ENCODE measurements at regions not wholly inside any gene's neighbourhood (a gene's known extent, or its start where the extent isn't known, plus 50 kb on each side); places are given as distances from the start of the nearest gene placed in this dataset.

DNA sequence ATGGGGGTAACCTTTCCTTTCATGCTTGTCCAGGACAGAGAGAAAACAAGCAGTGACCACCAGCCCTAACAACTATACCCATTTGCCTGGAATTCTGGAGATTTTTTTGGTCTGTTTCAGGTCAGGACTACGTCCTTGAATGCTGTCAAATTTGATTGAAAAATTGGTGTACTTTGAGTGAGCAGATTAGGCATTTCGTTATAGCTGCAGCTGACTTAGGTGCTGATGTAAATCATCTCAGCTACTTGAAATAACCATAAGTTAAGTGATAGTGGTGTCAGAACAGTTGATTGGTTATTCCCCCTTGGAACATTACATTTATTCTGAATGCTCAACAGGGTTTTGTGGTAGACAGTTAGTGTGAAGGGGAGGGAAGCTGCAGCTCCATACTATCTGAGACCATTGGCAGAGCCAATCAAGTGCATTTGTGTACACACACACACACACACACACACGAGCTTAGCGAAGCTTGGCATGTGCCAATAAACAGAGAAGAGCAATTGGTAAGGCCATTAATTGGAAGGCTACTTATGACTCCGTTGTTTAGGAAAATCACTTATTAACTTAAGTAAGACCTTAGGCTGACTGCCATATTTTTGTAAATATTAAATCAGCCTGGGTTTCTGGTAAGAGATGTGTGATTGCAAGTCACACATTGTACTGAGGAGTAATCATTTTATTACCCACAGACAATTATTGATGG, 447.8 kb downstream of the MFSD1 start:
- 78 to 92% methylated on average over 1 to 5 of the region's 5 CpGs for WGBS, 2 experiments (ENCODE audit: insufficient coverage in 1 of 2, insufficient read length in 1 of 2)
- Histone ChIP-seq H3K27me3 (ENCODE audit: control insufficient read depth, insufficient read depth, low read length, poor library complexity, severe bottlenecking) (peaks cover 47% of the 10 kb centered on the region), H3K27ac (ENCODE audit: low read depth, low read length) (no peak overlapping the region), H3K9ac (ENCODE audit: extremely low read depth, low read length, poor library complexity, severe bottlenecking) (no peak overlapping the region), H3K4me3 (ENCODE audit: low read length) (no peak overlapping the region), H3K4me1 (ENCODE audit: control insufficient read depth, insufficient read depth, low read length) (no peaks in the 10 kb centered on the region), H3K9me3 (ENCODE audit: control insufficient read depth, low read length) (no peaks in the 10 kb centered on the region), H3K36me3 (ENCODE audit: control insufficient read depth, insufficient read depth, low read length) (no peaks in the 10 kb centered on the region)
- no peak overlapping the region for H3K4me3 Mint-ChIP-seq
- H3K27me3 Mint-ChIP-seq (ENCODE audit: insufficient read depth) = peaks cover 37% of the 10 kb centered on the region
- no peaks in the 10 kb centered on the region for H3K9me3 Mint-ChIP-seq
- H3K4me1 Mint-ChIP-seq = peaks cover 4% of the 10 kb centered on the region
- no peak for DNase-seq
- TF ChIP-seq, protein P1, sequence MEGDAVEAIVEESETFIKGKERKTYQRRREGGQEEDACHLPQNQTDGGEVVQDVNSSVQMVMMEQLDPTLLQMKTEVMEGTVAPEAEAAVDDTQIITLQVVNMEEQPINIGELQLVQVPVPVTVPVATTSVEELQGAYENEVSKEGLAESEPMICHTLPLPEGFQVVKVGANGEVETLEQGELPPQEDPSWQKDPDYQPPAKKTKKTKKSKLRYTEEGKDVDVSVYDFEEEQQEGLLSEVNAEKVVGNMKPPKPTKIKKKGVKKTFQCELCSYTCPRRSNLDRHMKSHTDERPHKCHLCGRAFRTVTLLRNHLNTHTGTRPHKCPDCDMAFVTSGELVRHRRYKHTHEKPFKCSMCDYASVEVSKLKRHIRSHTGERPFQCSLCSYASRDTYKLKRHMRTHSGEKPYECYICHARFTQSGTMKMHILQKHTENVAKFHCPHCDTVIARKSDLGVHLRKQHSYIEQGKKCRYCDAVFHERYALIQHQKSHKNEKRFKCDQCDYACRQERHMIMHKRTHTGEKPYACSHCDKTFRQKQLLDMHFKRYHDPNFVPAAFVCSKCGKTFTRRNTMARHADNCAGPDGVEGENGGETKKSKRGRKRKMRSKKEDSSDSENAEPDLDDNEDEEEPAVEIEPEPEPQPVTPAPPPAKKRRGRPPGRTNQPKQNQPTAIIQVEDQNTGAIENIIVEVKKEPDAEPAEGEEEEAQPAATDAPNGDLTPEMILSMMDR (conservative IDR thresholded peaks at IDR 0.05) = no peak
- H3K27ac Mint-ChIP-seq = no peak overlapping the region
- H3K36me3 Mint-ChIP-seq (ENCODE audit: low read depth) = no peaks in the 10 kb centered on the region

DNA sequence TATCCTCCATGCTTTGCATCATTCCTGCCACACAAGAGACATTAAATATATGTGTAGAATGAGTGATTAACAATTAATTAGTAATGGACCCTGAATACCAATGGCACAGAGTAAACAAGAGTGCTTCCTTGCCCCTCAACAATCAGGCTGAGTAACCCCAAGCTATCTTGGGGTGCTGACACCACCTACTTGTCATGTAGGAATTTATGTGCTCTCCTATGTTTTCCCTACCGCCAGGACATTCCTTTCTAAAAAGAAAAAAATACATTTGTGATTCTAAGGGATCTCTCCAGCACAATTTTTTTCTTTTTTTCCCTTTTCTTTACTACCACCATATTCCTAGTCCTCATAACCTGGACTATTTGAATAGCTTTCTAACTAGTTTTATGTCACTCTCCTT, 449.1 kb downstream of the MFSD1 start:
- no peaks in the 10 kb centered on the region for H3K9me3 Mint-ChIP-seq
- H3K27me3 ChIP-seq (ENCODE audit: control insufficient read depth, insufficient read depth, low read length, poor library complexity, severe bottlenecking) = peaks cover 56% of the 10 kb centered on the region
- TF ChIP-seq, protein P1 (conservative IDR thresholded peaks at IDR 0.05) = no peak
- no peak for DNase-seq
- H3K27ac Mint-ChIP-seq = no peak overlapping the region
- H3K4me3 Mint-ChIP-seq = no peak overlapping the region
- no peaks in the 10 kb centered on the region for H3K36me3 Mint-ChIP-seq (ENCODE audit: low read depth)
- H3K36me3 ChIP-seq (ENCODE audit: control insufficient read depth, insufficient read depth, low read length) = no peaks in the 10 kb centered on the region
- H3K27ac ChIP-seq (ENCODE audit: low read depth, low read length) = no peak overlapping the region
- H3K4me1 Mint-ChIP-seq = peaks cover 4% of the 10 kb centered on the region
- no peaks in the 10 kb centered on the region for H3K9me3 ChIP-seq (ENCODE audit: control insufficient read depth, low read length)
- WGBS, 2 experiments (ENCODE audit: insufficient coverage in 1 of 2, insufficient read length in 1 of 2) = 94 to 100% methylated on average over 1 of the region's 1 CpG
- H3K4me1 ChIP-seq (ENCODE audit: control insufficient read depth, insufficient read depth, low read length) = no peaks in the 10 kb centered on the region
- no peak overlapping the region for H3K4me3 ChIP-seq (ENCODE audit: low read length)
- peaks cover 48% of the 10 kb centered on the region for H3K27me3 Mint-ChIP-seq (ENCODE audit: insufficient read depth)
- H3K9ac ChIP-seq (ENCODE audit: extremely low read depth, low read length, poor library complexity, severe bottlenecking) = no peak overlapping the region

DNA sequence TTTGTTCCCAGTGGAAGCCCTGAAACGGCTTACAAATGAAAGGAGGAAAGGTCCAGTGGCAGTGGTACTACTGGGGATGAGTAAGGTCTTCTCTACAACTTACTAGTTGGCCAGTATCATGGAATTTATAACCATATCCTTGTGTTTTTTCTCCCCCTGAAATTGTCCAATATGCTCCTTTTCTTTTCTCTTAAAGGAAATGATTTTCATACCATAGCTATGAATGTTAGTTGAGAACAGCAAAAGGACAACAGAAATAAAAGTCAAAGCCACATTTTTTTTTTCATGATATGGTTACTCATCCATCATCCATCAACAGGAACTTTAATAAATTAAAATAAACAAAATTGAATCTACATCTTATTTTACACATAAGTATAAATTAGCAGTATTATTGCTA, 450.4 kb downstream of the MFSD1 start:
- Mint-ChIP-seq H3K27me3 (ENCODE audit: insufficient read depth) (peaks cover 45% of the 10 kb centered on the region), H3K4me1 (peaks cover 4% of the 10 kb centered on the region), H3K4me3 (no peak overlapping the region), H3K27ac (no peak overlapping the region), H3K36me3 (ENCODE audit: low read depth) (no peaks in the 10 kb centered on the region), H3K9me3 (no peaks in the 10 kb centered on the region)
- Histone ChIP-seq H3K27ac (ENCODE audit: low read depth, low read length) (no peak overlapping the region), H3K4me1 (ENCODE audit: control insufficient read depth, insufficient read depth, low read length) (no peaks in the 10 kb centered on the region), H3K27me3 (ENCODE audit: control insufficient read depth, insufficient read depth, low read length, poor library complexity, severe bottlenecking) (peaks cover 54% of the 10 kb centered on the region), H3K9ac (ENCODE audit: extremely low read depth, low read length, poor library complexity, severe bottlenecking) (no peak overlapping the region), H3K36me3 (ENCODE audit: control insufficient read depth, insufficient read depth, low read length) (no peaks in the 10 kb centered on the region), H3K9me3 (ENCODE audit: control insufficient read depth, low read length) (no peaks in the 10 kb centered on the region), H3K4me3 (ENCODE audit: low read length) (no peak overlapping the region)
- 77% methylated on average over 1 of the region's 1 CpG; no CpG with 5 or more reads in 1 of the 2 experiments for WGBS, 2 experiments (ENCODE audit: insufficient coverage in 1 of 2, insufficient read length in 1 of 2)
- no peak for DNase-seq
- TF ChIP-seq, protein P1 (conservative IDR thresholded peaks at IDR 0.05) = no peak

Measured in endodermal cell (in vitro differentiated cells).